H9 (cell line): ENCODE measurements at regions not wholly inside any gene's neighbourhood (a gene's known extent, or its start where the extent isn't known, plus 50 kb on each side); places are given as distances from the start of the nearest gene placed in this dataset.
"Not testable (repeated sequence)": the region's sequence is repeated elsewhere in the genome, so short reads cannot be mapped to it uniquely, and the experiment has no call there.

ENCODE experiments used
- DNase-seq: peaks from one replicate; pipeline ENCODE4 v3.0.0-alpha.2; 2017
- H2AFZ ChIP-seq: one replicate; pipeline ENCODE4 v1.6.1; 2013; ENCODE audit warnings: mild to moderate bottlenecking, low read length, control low read depth, moderate library complexity
- H2AK5ac ChIP-seq: 2 replicates; pipeline ENCODE4 v1.6.1; 2013; ENCODE audit warnings: low read length, control low read depth, mixed read lengths; ENCODE audit not compliant: insufficient read length
- H2BK120ac ChIP-seq: one replicate; pipeline ENCODE4 v1.6.1; 2013; ENCODE audit warnings: low read depth, mild to moderate bottlenecking, low read length, control low read depth, inconsistent platforms; ENCODE audit not compliant: poor library complexity, severe bottlenecking
- H2BK12ac ChIP-seq: 2 replicates; pipeline ENCODE4 v1.6.1; 2013; ENCODE audit warnings: low read length, control low read depth, mixed read lengths, low read depth; ENCODE audit not compliant: insufficient read length
- H2BK15ac ChIP-seq: 2 replicates; pipeline ENCODE4 v1.6.1; 2013; ENCODE audit warnings: low read depth, low read length, control low read depth
- H2BK20ac ChIP-seq: one replicate; pipeline ENCODE4 v1.6.1; 2013; ENCODE audit warnings: low read depth, mild to moderate bottlenecking, low read length, control low read depth, inconsistent platforms; ENCODE audit not compliant: poor library complexity, severe bottlenecking
- H2BK5ac ChIP-seq: 2 replicates; pipeline ENCODE4 v1.6.1; 2013; ENCODE audit warnings: low read length, control low read depth, mixed read lengths; ENCODE audit not compliant: insufficient read length
- H3K14ac ChIP-seq: 2 replicates; pipeline ENCODE4 v1.6.1; 2013; ENCODE audit warnings: low read length, control low read depth; ENCODE audit not compliant: insufficient read depth
- H3K18ac ChIP-seq: 2 replicates; pipeline ENCODE4 v1.6.1; 2013; ENCODE audit warnings: low read depth, mild to moderate bottlenecking, mixed read lengths, low read length, control low read depth; ENCODE audit not compliant: insufficient read length
- H3K23ac ChIP-seq: 2 replicates; pipeline ENCODE4 v1.6.1; 2013; ENCODE audit warnings: low read length, control low read depth, mixed read lengths, low read depth; ENCODE audit not compliant: insufficient read length
- H3K23me2 ChIP-seq: 2 replicates; pipeline ENCODE4 v1.6.1; 2013; ENCODE audit warnings: low read depth, mild to moderate bottlenecking, mixed read lengths, low read length, control low read depth; ENCODE audit not compliant: insufficient read length, poor library complexity, severe bottlenecking
- H3K27ac ChIP-seq: 2 replicates; pipeline ENCODE4 v1.5.1; 2013; ENCODE audit warnings: low read length, control low read depth, mixed read lengths, low read depth; ENCODE audit not compliant: insufficient read length
- H3K27me3 ChIP-seq: 2 replicates; pipeline ENCODE4 v1.6.1; 2013; ENCODE audit warnings: low read length, control low read depth, inconsistent platforms; ENCODE audit not compliant: insufficient read depth
- H3K4ac ChIP-seq: 2 replicates; pipeline ENCODE4 v1.6.1; 2013; ENCODE audit warnings: low read depth, mild to moderate bottlenecking, control low read depth, inconsistent platforms, low read length, moderate library complexity
- H3K4me1 ChIP-seq: 2 replicates; pipeline ENCODE4 v1.6.1; 2013; ENCODE audit warnings: low read length, control low read depth, inconsistent platforms; ENCODE audit not compliant: insufficient read depth
- H3K4me2 ChIP-seq: 2 replicates; pipeline ENCODE4 v1.6.1; 2013; ENCODE audit warnings: low read length, control low read depth, mixed read lengths; ENCODE audit not compliant: insufficient read length, insufficient read depth
- H3K56ac ChIP-seq: 2 replicates; pipeline ENCODE4 v1.6.1; 2013; ENCODE audit warnings: low read depth, mild to moderate bottlenecking, mixed read lengths, low read length, control low read depth; ENCODE audit not compliant: insufficient read length
- H3K79me1 ChIP-seq: 2 replicates; pipeline ENCODE4 v1.6.1; 2013; ENCODE audit warnings: low read depth, mild to moderate bottlenecking, moderate library complexity, low read length, control low read depth, inconsistent platforms; ENCODE audit not compliant: insufficient read depth, poor library complexity, severe bottlenecking
- H3K79me2 ChIP-seq: 2 replicates; pipeline ENCODE4 v1.6.1; 2013; ENCODE audit warnings: low read length, control low read depth, inconsistent platforms; ENCODE audit not compliant: insufficient read depth
- H3K9ac ChIP-seq: 2 replicates; pipeline ENCODE4 v1.6.1; 2013; ENCODE audit warnings: low read length, control low read depth, mixed read lengths; ENCODE audit not compliant: insufficient read length; ENCODE audit errors: extremely low read depth
- H3K9me3 ChIP-seq: one replicate; pipeline ENCODE4 v1.6.1; 2013; ENCODE audit warnings: low read depth, low read length, inconsistent platforms; ENCODE audit not compliant: control insufficient read depth
- H3T11ph ChIP-seq: one replicate; pipeline ENCODE4 v1.6.1; 2013; ENCODE audit warnings: mild to moderate bottlenecking, low read length, control low read depth, inconsistent platforms
- H4K20me1 ChIP-seq: one replicate; pipeline ENCODE4 v1.6.1; 2013; ENCODE audit not compliant: control insufficient read depth, insufficient read length, insufficient read depth
- H4K5ac ChIP-seq: 2 replicates; pipeline ENCODE4 v1.6.1; 2013; ENCODE audit warnings: low read depth, mild to moderate bottlenecking, mixed read lengths, low read length, control low read depth; ENCODE audit not compliant: insufficient read length
- H4K8ac ChIP-seq: replicated peaks from 2 replicates; pipeline ENCODE4 v1.6.1; 2013; ENCODE audit warnings: low read length, control low read depth, mixed read lengths, low read depth; ENCODE audit not compliant: insufficient read length
- H4K91ac ChIP-seq: 2 replicates; pipeline ENCODE4 v1.6.1; 2013; ENCODE audit warnings: low read depth, mild to moderate bottlenecking, moderate library complexity, mixed read lengths, low read length, control low read depth; ENCODE audit not compliant: insufficient read length
- H3K27ac Mint-ChIP-seq, 3 experiments: 2 replicates in 2 of 3; 3 replicates in 1 of 3; pipeline ENCODE4 v1.8.0; 2020 to 2021; ENCODE audit warnings: mixed read lengths in 3 of 3, mild to moderate bottlenecking in 1 of 3, moderate library complexity in 1 of 3
- H3K27me3 Mint-ChIP-seq: 2 replicates; pipeline ENCODE4 v1.8.0; 2021; ENCODE audit warnings: low read depth, mild to moderate bottlenecking, moderate library complexity, mixed read lengths
- H3K36me3 Mint-ChIP-seq, 3 experiments: 2 replicates in 2 of 3; 3 replicates in 1 of 3; pipeline ENCODE4 v1.8.0; 2020 to 2021; ENCODE audit warnings: low read depth in 3 of 3, mixed read lengths in 3 of 3; ENCODE audit not compliant: insufficient read depth in 1 of 3
- H3K4me1 Mint-ChIP-seq, 2 experiments: 2 replicates each; pipeline ENCODE4 v1.8.0; 2020; ENCODE audit warnings: mixed read lengths in 2 of 2
- H3K4me3 Mint-ChIP-seq, 2 experiments: 2 replicates in 1 of 2; 3 replicates in 1 of 2; pipeline ENCODE4 v1.8.0; 2020 to 2021; ENCODE audit warnings: mild to moderate bottlenecking in 2 of 2, mixed read lengths in 2 of 2, moderate library complexity in 1 of 2
- H3K9me3 Mint-ChIP-seq, 2 experiments: 2 replicates in 1 of 2; 3 replicates in 1 of 2; pipeline ENCODE4 v1.8.0; 2020; ENCODE audit warnings: mild to moderate bottlenecking in 2 of 2, mixed read lengths in 2 of 2, moderate library complexity in 1 of 2
- WGBS: extraction: QIAGEN DNeasy Blood & Tissue Kit; methylation state at CpG from one replicate; pipeline ENCODE4 v1.1.7; 2013; ENCODE audit warnings: missing lambda C conversion rate, low lambda C conversion rate, mixed read lengths; ENCODE audit not compliant: insufficient read length; ENCODE audit errors: extremely low coverage; 5-methylcytosine and 5-hydroxymethylcytosine counted together

GRCh38 chr1:812535-813127, 111.1 kb upstream of the SAMD11 start:
- H2AK5ac ChIP-seq, H3K27me3 ChIP-seq, H4K20me1 ChIP-seq, H3K4me1 ChIP-seq, H3K9me3 Mint-ChIP-seq, H4K5ac ChIP-seq, H3K4me3 Mint-ChIP-seq, H4K91ac ChIP-seq, H3K18ac ChIP-seq, H3K4ac ChIP-seq, H3K4me2 ChIP-seq, DNase-seq, H3K27me3 Mint-ChIP-seq, H3K23me2 ChIP-seq, H2BK20ac ChIP-seq, H3K14ac ChIP-seq, H3K27ac ChIP-seq, H2BK5ac ChIP-seq, H3K56ac ChIP-seq, H3K4me1 Mint-ChIP-seq, H3T11ph ChIP-seq, H2BK15ac ChIP-seq, H4K8ac ChIP-seq, H3K79me1 ChIP-seq, H3K9ac ChIP-seq, H3K79me2 ChIP-seq, H2BK120ac ChIP-seq, H3K23ac ChIP-seq, H3K9me3 ChIP-seq, H2BK12ac ChIP-seq, H3K27ac Mint-ChIP-seq, H3K36me3 Mint-ChIP-seq, H2AFZ ChIP-seq: not testable (repeated sequence)
- WGBS = no CpG with 5 or more reads among the region's 5 CpGs

DNA sequence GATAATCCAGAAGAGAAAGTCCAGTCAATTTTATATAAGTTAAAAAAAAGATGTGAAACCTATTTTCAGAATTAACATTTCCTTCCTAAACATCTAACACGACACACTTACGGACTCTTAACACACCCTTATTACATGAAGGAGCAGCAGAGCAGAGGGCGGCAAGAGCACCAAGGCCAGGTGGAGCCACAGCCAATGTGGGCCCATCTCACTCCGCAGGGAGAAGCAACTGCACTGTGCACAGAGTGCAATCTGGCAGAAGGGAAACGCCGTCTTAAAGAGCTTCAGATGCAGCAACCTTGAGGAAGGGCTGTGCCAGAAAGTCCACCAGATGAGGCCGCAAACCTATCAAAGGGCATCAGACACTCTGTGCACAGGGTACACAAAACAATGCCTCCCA, 109.2 kb upstream of the SAMD11 start:
- H3K27ac Mint-ChIP-seq, H3K79me2 ChIP-seq, H3K23ac ChIP-seq, H3K27ac ChIP-seq, H3K4me1 Mint-ChIP-seq, H4K91ac ChIP-seq, H3K4me3 Mint-ChIP-seq, H3K27me3 Mint-ChIP-seq, H2BK120ac ChIP-seq, H3K4me2 ChIP-seq, H3K14ac ChIP-seq, H2BK15ac ChIP-seq, H2BK5ac ChIP-seq, H3K56ac ChIP-seq, H2AFZ ChIP-seq, H3K27me3 ChIP-seq, DNase-seq, H3K23me2 ChIP-seq, H3K4me1 ChIP-seq, H4K20me1 ChIP-seq, H3T11ph ChIP-seq, H2BK20ac ChIP-seq, H3K4ac ChIP-seq, H3K9ac ChIP-seq, H4K5ac ChIP-seq, H2BK12ac ChIP-seq, H3K9me3 Mint-ChIP-seq, H3K18ac ChIP-seq, H3K79me1 ChIP-seq, H4K8ac ChIP-seq, H3K36me3 Mint-ChIP-seq, H2AK5ac ChIP-seq, H3K9me3 ChIP-seq: not testable (repeated sequence)
- no CpG with 5 or more reads among the region's 7 CpGs for WGBS
